H9 (cell line): ENCODE measurements at regions not wholly inside any gene's neighbourhood (a gene's known extent, or its start where the extent isn't known, plus 50 kb on each side); places are given as distances from the start of the nearest gene placed in this dataset.

Source experiments
- DNase-seq: peaks from one replicate; pipeline ENCODE4 v3.0.0-alpha.2; 2017
- H2AFZ ChIP-seq: one replicate; pipeline ENCODE4 v1.6.1; 2013; ENCODE audit warnings: mild to moderate bottlenecking, low read length, control low read depth, moderate library complexity
- H2AK5ac ChIP-seq: 2 replicates; pipeline ENCODE4 v1.6.1; 2013; ENCODE audit warnings: low read length, control low read depth, mixed read lengths; ENCODE audit not compliant: insufficient read length
- H2BK120ac ChIP-seq: one replicate; pipeline ENCODE4 v1.6.1; 2013; ENCODE audit warnings: low read depth, mild to moderate bottlenecking, low read length, control low read depth, inconsistent platforms; ENCODE audit not compliant: poor library complexity, severe bottlenecking
- H2BK12ac ChIP-seq: 2 replicates; pipeline ENCODE4 v1.6.1; 2013; ENCODE audit warnings: low read length, control low read depth, mixed read lengths, low read depth; ENCODE audit not compliant: insufficient read length
- H2BK15ac ChIP-seq: 2 replicates; pipeline ENCODE4 v1.6.1; 2013; ENCODE audit warnings: low read depth, low read length, control low read depth
- H2BK20ac ChIP-seq: one replicate; pipeline ENCODE4 v1.6.1; 2013; ENCODE audit warnings: low read depth, mild to moderate bottlenecking, low read length, control low read depth, inconsistent platforms; ENCODE audit not compliant: poor library complexity, severe bottlenecking
- H2BK5ac ChIP-seq: 2 replicates; pipeline ENCODE4 v1.6.1; 2013; ENCODE audit warnings: low read length, control low read depth, mixed read lengths; ENCODE audit not compliant: insufficient read length
- H3K14ac ChIP-seq: 2 replicates; pipeline ENCODE4 v1.6.1; 2013; ENCODE audit warnings: low read length, control low read depth; ENCODE audit not compliant: insufficient read depth
- H3K18ac ChIP-seq: 2 replicates; pipeline ENCODE4 v1.6.1; 2013; ENCODE audit warnings: low read depth, mild to moderate bottlenecking, mixed read lengths, low read length, control low read depth; ENCODE audit not compliant: insufficient read length
- H3K23ac ChIP-seq: 2 replicates; pipeline ENCODE4 v1.6.1; 2013; ENCODE audit warnings: low read length, control low read depth, mixed read lengths, low read depth; ENCODE audit not compliant: insufficient read length
- H3K23me2 ChIP-seq: 2 replicates; pipeline ENCODE4 v1.6.1; 2013; ENCODE audit warnings: low read depth, mild to moderate bottlenecking, mixed read lengths, low read length, control low read depth; ENCODE audit not compliant: insufficient read length, poor library complexity, severe bottlenecking
- H3K27ac ChIP-seq: 2 replicates; pipeline ENCODE4 v1.5.1; 2013; ENCODE audit warnings: low read length, control low read depth, mixed read lengths, low read depth; ENCODE audit not compliant: insufficient read length
- H3K27me3 ChIP-seq: 2 replicates; pipeline ENCODE4 v1.6.1; 2013; ENCODE audit warnings: low read length, control low read depth, inconsistent platforms; ENCODE audit not compliant: insufficient read depth
- H3K4ac ChIP-seq: 2 replicates; pipeline ENCODE4 v1.6.1; 2013; ENCODE audit warnings: low read depth, mild to moderate bottlenecking, control low read depth, inconsistent platforms, low read length, moderate library complexity
- H3K4me1 ChIP-seq: 2 replicates; pipeline ENCODE4 v1.6.1; 2013; ENCODE audit warnings: low read length, control low read depth, inconsistent platforms; ENCODE audit not compliant: insufficient read depth
- H3K4me2 ChIP-seq: 2 replicates; pipeline ENCODE4 v1.6.1; 2013; ENCODE audit warnings: low read length, control low read depth, mixed read lengths; ENCODE audit not compliant: insufficient read length, insufficient read depth
- H3K56ac ChIP-seq: 2 replicates; pipeline ENCODE4 v1.6.1; 2013; ENCODE audit warnings: low read depth, mild to moderate bottlenecking, mixed read lengths, low read length, control low read depth; ENCODE audit not compliant: insufficient read length
- H3K79me1 ChIP-seq: 2 replicates; pipeline ENCODE4 v1.6.1; 2013; ENCODE audit warnings: low read depth, mild to moderate bottlenecking, moderate library complexity, low read length, control low read depth, inconsistent platforms; ENCODE audit not compliant: insufficient read depth, poor library complexity, severe bottlenecking
- H3K79me2 ChIP-seq: 2 replicates; pipeline ENCODE4 v1.6.1; 2013; ENCODE audit warnings: low read length, control low read depth, inconsistent platforms; ENCODE audit not compliant: insufficient read depth
- H3K9ac ChIP-seq: 2 replicates; pipeline ENCODE4 v1.6.1; 2013; ENCODE audit warnings: low read length, control low read depth, mixed read lengths; ENCODE audit not compliant: insufficient read length; ENCODE audit errors: extremely low read depth
- H3K9me3 ChIP-seq: one replicate; pipeline ENCODE4 v1.6.1; 2013; ENCODE audit warnings: low read depth, low read length, inconsistent platforms; ENCODE audit not compliant: control insufficient read depth
- H3T11ph ChIP-seq: one replicate; pipeline ENCODE4 v1.6.1; 2013; ENCODE audit warnings: mild to moderate bottlenecking, low read length, control low read depth, inconsistent platforms
- H4K20me1 ChIP-seq: one replicate; pipeline ENCODE4 v1.6.1; 2013; ENCODE audit not compliant: control insufficient read depth, insufficient read length, insufficient read depth
- H4K5ac ChIP-seq: 2 replicates; pipeline ENCODE4 v1.6.1; 2013; ENCODE audit warnings: low read depth, mild to moderate bottlenecking, mixed read lengths, low read length, control low read depth; ENCODE audit not compliant: insufficient read length
- H4K8ac ChIP-seq: replicated peaks from 2 replicates; pipeline ENCODE4 v1.6.1; 2013; ENCODE audit warnings: low read length, control low read depth, mixed read lengths, low read depth; ENCODE audit not compliant: insufficient read length
- H4K91ac ChIP-seq: 2 replicates; pipeline ENCODE4 v1.6.1; 2013; ENCODE audit warnings: low read depth, mild to moderate bottlenecking, moderate library complexity, mixed read lengths, low read length, control low read depth; ENCODE audit not compliant: insufficient read length
- H3K27ac Mint-ChIP-seq, 3 experiments: 2 replicates in 2 of 3; 3 replicates in 1 of 3; pipeline ENCODE4 v1.8.0; 2020 to 2021; ENCODE audit warnings: mixed read lengths in 3 of 3, mild to moderate bottlenecking in 1 of 3, moderate library complexity in 1 of 3
- H3K27me3 Mint-ChIP-seq: 2 replicates; pipeline ENCODE4 v1.8.0; 2021; ENCODE audit warnings: low read depth, mild to moderate bottlenecking, moderate library complexity, mixed read lengths
- H3K36me3 Mint-ChIP-seq, 3 experiments: 2 replicates in 2 of 3; 3 replicates in 1 of 3; pipeline ENCODE4 v1.8.0; 2020 to 2021; ENCODE audit warnings: low read depth in 3 of 3, mixed read lengths in 3 of 3; ENCODE audit not compliant: insufficient read depth in 1 of 3
- H3K4me1 Mint-ChIP-seq, 2 experiments: 2 replicates each; pipeline ENCODE4 v1.8.0; 2020; ENCODE audit warnings: mixed read lengths in 2 of 2
- H3K4me3 Mint-ChIP-seq, 2 experiments: 2 replicates in 1 of 2; 3 replicates in 1 of 2; pipeline ENCODE4 v1.8.0; 2020 to 2021; ENCODE audit warnings: mild to moderate bottlenecking in 2 of 2, mixed read lengths in 2 of 2, moderate library complexity in 1 of 2
- H3K9me3 Mint-ChIP-seq, 2 experiments: 2 replicates in 1 of 2; 3 replicates in 1 of 2; pipeline ENCODE4 v1.8.0; 2020; ENCODE audit warnings: mild to moderate bottlenecking in 2 of 2, mixed read lengths in 2 of 2, moderate library complexity in 1 of 2
- CTCF ChIP-seq: fragments of 200-600 bp; sonication (generic); conservative IDR thresholded peaks from 3 replicates; pipeline ENCODE4 v1.8.0; 2021; ENCODE audit warnings: antibody characterized with exemption, mild to moderate bottlenecking
- WGBS: extraction: QIAGEN DNeasy Blood & Tissue Kit; methylation state at CpG from one replicate; pipeline ENCODE4 v1.1.7; 2013; ENCODE audit warnings: missing lambda C conversion rate, low lambda C conversion rate, mixed read lengths; ENCODE audit not compliant: insufficient read length; ENCODE audit errors: extremely low coverage; 5-methylcytosine and 5-hydroxymethylcytosine counted together

DNA sequence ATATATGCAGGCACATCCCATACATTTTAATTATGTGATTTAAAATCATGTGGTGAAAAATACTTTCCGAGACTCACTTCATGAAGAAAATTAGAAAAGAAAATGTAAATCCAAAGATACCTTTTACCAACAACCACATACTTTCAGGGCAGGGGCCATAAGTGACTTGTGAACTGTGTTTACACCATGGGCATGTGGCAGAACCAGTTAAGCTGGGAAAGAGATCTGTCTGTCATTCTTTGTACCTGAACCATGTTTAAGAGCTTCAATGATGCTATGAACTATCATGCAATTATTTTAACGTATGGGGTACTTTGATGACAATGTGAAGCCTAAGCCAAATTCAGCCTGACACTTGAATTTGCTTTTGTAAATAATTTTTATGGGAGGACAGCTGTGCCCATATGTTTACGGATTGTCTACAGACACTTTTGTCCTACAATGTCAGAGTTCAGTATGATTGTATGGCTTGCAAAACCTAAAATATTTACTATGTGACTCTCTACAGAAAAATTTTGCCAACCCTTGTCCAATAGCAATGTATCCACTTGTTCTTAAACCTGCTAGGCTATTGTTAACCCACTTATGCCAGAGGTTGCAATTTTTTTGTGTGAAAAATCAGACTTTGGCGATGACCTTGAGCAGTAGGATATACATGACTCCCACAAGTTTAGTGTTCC lies 654.6 kb downstream of the TNS3 start:
- Histone ChIP-seq H3K23ac (no peak overlapping the region), H4K91ac (no peak overlapping the region), H3K27me3 (no peaks in the 10 kb centered on the region), H3K27ac (no peak overlapping the region), H3K18ac (no peak overlapping the region), H4K8ac (no peak overlapping the region), H3K9ac (no peak overlapping the region), H3K79me2 (no peaks in the 10 kb centered on the region), H2BK20ac (no peak overlapping the region), H3K23me2 (no peaks in the 10 kb centered on the region), H3K14ac (no peak overlapping the region), H3K79me1 (no peaks in the 10 kb centered on the region), H3K9me3 (no peaks in the 10 kb centered on the region), H2BK5ac (no peak overlapping the region), H2BK120ac (no peak overlapping the region), H3K4me2 (no peak overlapping the region), H3K4me1 (no peaks in the 10 kb centered on the region), H3K4ac (no peak overlapping the region), H4K5ac (no peak overlapping the region), H2AK5ac (no peak overlapping the region), H2AFZ (no peak overlapping the region), H2BK12ac (no peak overlapping the region), H2BK15ac (no peak overlapping the region), H3K56ac (no peak overlapping the region), H3T11ph (no peak overlapping the region), H4K20me1 (no peaks in the 10 kb centered on the region)
- Mint-ChIP-seq H3K9me3 (peaks cover 9 to 18% of the 10 kb centered on the region in 2 experiments; a peak in 4 of 5 replicates), H3K36me3 (peaks cover 0 to 6% (median 2%) of the 10 kb centered on the region in 3 experiments; a peak in 3 of 7 replicates), H3K27ac (no peak overlapping the region), H3K4me1 (no peaks in the 10 kb centered on the region), H3K4me3 (no peak overlapping the region), H3K27me3 (no peaks in the 10 kb centered on the region)
- TF ChIP-seq CTCF: no peak
- no peak for DNase-seq
- WGBS: no CpG with 5 or more reads among the region's 4 CpGs
